ENCODE measurements at regions not wholly inside any gene's neighbourhood (a gene's known extent, or its start where the extent isn't known, plus 50 kb on each side); places are given as distances from the start of the nearest gene placed in this dataset.

DNA sequence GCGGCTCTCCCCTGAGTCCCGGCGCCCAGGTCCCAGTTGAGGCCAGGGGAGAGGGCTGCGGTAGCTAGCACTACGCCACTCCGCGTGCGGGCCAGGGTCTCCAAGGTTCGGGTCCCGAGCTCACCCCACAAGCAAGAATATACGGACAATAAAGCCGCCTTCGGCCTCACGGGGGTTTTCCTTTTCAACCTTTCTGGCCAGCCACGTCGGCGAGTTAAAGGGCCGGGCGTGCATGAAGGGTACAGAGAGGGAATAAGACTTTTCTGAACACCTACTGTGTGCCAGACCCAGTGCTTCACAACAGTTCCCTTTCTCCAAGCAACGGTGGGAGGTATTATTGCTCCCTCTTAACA is 138.5 kb upstream of the ZIC3 start:
- in situ Hi-C loops (cut with HindIII; ENCODE audit: low pct_ligation_motif_present, low sequenced_read_pairs) = no loop called here
- Histone ChIP-seq H3K27me3 (replicated peaks) (peaks cover 7% of the 10 kb centered on the region), H3K4me3 (ENCODE audit: low read depth, low read length) (peak overlapping the region; percentile 15), H3K27ac (no peak overlapping the region), H3K36me3 (replicated peaks) (no peaks in the 10 kb centered on the region)
- DNase-seq = no peak
- TF ChIP-seq, protein P1, sequence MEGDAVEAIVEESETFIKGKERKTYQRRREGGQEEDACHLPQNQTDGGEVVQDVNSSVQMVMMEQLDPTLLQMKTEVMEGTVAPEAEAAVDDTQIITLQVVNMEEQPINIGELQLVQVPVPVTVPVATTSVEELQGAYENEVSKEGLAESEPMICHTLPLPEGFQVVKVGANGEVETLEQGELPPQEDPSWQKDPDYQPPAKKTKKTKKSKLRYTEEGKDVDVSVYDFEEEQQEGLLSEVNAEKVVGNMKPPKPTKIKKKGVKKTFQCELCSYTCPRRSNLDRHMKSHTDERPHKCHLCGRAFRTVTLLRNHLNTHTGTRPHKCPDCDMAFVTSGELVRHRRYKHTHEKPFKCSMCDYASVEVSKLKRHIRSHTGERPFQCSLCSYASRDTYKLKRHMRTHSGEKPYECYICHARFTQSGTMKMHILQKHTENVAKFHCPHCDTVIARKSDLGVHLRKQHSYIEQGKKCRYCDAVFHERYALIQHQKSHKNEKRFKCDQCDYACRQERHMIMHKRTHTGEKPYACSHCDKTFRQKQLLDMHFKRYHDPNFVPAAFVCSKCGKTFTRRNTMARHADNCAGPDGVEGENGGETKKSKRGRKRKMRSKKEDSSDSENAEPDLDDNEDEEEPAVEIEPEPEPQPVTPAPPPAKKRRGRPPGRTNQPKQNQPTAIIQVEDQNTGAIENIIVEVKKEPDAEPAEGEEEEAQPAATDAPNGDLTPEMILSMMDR (IDR thresholded peaks at IDR 0.05; ENCODE audit: low read depth, low read length, missing control alignments) = no peak

DNA sequence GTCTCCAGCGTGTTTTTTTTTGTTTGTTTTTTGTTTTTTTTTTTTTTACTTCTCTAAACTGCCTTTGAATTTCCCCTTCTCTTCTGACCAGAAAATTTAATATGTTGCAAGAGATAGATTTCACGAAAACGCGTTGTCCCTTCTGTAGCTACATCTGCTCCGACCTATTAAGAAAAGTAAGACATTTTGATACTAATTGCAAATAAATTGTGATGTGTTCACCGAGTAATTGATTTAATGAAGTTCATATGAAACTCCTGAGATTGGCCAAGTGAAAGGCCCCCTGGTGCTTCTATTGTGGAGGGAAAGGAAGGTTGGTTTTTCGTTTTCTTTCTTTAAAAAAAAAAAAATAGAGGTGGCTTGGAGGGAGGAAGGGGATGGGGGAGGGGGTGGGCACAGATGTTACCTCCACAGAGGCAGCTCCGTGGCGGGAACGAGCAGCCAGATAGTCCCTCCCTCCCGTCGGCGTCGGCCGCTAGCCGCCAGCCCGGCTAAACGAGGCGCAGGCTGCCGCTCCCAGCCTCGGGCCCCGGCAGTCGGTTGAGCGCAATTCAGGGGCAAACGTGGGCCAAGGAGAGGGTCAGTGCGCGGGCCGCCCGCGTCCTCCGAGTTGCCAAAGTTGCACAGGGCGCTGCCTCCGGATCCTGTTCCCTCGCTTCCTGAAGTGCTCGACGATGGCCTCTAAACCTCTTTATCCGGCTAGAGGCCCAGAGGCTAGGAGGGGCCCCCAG is 139.1 kb upstream of the ZIC3 start:
- H3K36me3 ChIP-seq (replicated peaks) = no peaks in the 10 kb centered on the region
- H3K27me3 ChIP-seq (replicated peaks) = peaks cover 7% of the 10 kb centered on the region
- H3K4me3 ChIP-seq (ENCODE audit: low read depth, low read length) = no peak overlapping the region
- in situ Hi-C loops (cut with HindIII; ENCODE audit: low pct_ligation_motif_present, low sequenced_read_pairs) = no loop called here
- DNase-seq = no peak
- H3K27ac ChIP-seq = no peak overlapping the region
- TF ChIP-seq, protein P1 (IDR thresholded peaks at IDR 0.05; ENCODE audit: low read depth, low read length, missing control alignments) = no peak

DNA sequence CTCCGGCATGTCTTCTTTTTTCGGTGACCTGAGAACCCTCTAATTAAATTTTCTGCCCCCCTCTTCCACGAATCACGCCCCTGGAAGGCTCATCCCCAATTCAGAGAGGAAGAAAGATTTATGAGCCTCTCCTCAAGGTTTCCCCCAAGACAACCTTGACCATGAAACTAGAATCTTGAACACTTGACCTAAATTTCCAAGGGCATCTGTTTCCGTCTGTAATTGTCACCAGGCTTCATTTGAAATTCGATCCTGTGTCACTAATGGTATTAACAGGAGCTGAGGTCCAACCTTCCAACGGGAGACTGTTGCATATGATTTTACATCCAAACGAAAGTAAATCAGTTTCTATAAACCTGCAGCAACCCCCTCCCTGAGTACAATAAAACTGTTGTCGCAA is 139.9 kb upstream of the ZIC3 start:
- DNase-seq = no peak
- Histone ChIP-seq H3K27ac (no peak overlapping the region), H3K27me3 (replicated peaks) (peaks cover 7% of the 10 kb centered on the region), H3K4me3 (ENCODE audit: low read depth, low read length) (no peak overlapping the region), H3K36me3 (replicated peaks) (no peaks in the 10 kb centered on the region)
- in situ Hi-C loops (cut with HindIII; ENCODE audit: low pct_ligation_motif_present, low sequenced_read_pairs) = no loop called here
- TF ChIP-seq, protein P1 (IDR thresholded peaks at IDR 0.05; ENCODE audit: low read depth, low read length, missing control alignments) = no peak

DNA sequence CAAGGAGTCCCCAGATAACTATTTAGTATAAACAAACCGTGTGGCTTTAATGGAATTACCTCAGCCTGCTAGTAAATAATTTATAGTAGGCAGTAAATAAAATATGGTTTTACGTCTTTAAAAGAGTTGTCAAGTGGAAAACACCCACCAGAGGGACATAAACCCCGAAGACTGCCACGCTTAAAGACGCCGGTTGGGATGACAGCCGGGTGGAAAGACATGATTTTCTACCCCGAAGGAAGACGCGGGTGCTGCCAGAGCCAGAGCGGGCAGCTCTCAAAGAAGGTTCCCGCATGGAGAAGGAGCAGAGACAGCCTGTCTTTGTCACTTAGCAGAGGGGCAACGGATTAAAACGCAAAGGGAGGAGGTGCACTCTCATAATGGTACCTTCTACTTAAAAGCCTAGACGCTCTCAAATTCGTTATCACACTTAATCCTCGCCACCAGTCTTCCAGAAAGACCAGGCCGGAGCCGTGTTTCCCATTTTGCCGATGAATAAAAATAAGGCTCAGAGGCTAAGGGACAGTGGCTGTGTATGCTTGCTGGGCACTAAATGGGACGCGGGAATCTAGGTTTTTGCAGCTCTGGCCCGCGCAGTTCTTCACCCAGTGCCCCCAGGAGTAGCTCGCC is 140.5 kb upstream of the ZIC3 start:
- Histone ChIP-seq H3K27ac (no peak overlapping the region), H3K4me3 (ENCODE audit: low read depth, low read length) (no peak overlapping the region), H3K36me3 (replicated peaks) (no peaks in the 10 kb centered on the region), H3K27me3 (replicated peaks) (peaks cover 7% of the 10 kb centered on the region)
- TF ChIP-seq, protein P1 (IDR thresholded peaks at IDR 0.05; ENCODE audit: low read depth, low read length, missing control alignments) = no peak
- no peak for DNase-seq
- in situ Hi-C loops (cut with HindIII; ENCODE audit: low pct_ligation_motif_present, low sequenced_read_pairs) = no loop called here

DNA sequence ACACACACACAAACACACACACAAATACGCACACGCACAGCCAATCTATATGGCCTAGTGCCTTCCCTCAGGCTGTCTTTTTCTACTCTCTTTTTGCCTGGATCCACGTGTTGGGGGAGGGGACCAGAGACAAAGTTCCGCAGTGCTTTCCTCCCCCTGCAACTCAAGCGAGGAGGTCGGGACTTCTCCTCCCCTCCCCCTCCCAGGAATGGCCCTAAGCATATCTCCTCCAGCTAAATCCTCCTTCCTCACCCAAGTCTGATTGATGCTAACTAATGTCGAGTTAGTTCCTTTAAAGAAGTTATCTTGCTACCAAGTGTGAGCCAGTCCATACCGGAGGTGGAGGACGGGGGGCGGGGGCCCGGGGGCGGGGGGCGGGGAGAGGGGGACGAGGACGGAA is 141.2 kb upstream of the ZIC3 start:
- H3K4me3 ChIP-seq (ENCODE audit: low read depth, low read length) = no peak overlapping the region
- TF ChIP-seq, protein P1 (IDR thresholded peaks at IDR 0.05; ENCODE audit: low read depth, low read length, missing control alignments) = no peak
- in situ Hi-C loops (cut with HindIII; ENCODE audit: low pct_ligation_motif_present, low sequenced_read_pairs) = no loop called here
- no peak overlapping the region for H3K27ac ChIP-seq
- no peak for DNase-seq
- peaks cover 7% of the 10 kb centered on the region for H3K27me3 ChIP-seq (replicated peaks)
- no peaks in the 10 kb centered on the region for H3K36me3 ChIP-seq (replicated peaks)

All from brain microvascular endothelial cell (primary cell).